H1 (cell line): ENCODE measurements at regions not wholly inside any gene's neighbourhood (a gene's known extent, or its start where the extent isn't known, plus 50 kb on each side); places are given as distances from the start of the nearest gene placed in this dataset.

ENCODE experiments used
- BACH1 ChIP-seq: IDR thresholded peaks from 2 replicates; pipeline ENCODE4 v1.6.1; 2012; ENCODE audit warnings: low read length, improper control_type of control experiment
- GTF2F1 ChIP-seq: IDR thresholded peaks from 2 replicates; pipeline ENCODE4 v1.6.1; 2012; ENCODE audit warnings: low read depth, low read length, improper control_type of control experiment, borderline replicate concordance
- RXRA ChIP-seq: IDR thresholded peaks from 2 replicates; pipeline ENCODE4 v1.6.1; 2011; ENCODE audit warnings: low read depth, mild to moderate bottlenecking, low read length, moderate library complexity; ENCODE audit not compliant: insufficient read depth
- TAF1 ChIP-seq: IDR thresholded peaks from 2 replicates; pipeline ENCODE4 v1.6.1; 2011; ENCODE audit warnings: mild to moderate bottlenecking, low read depth, low read length
- TCF12 ChIP-seq: IDR thresholded peaks from 2 replicates; pipeline ENCODE4 v1.6.1; 2011; ENCODE audit warnings: low read depth, mild to moderate bottlenecking, low read length
- TF ChIP-seq, protein P1 (sequence below): fragments of 300-600 bp; sonication (generic); IDR thresholded peaks from 2 replicates; pipeline ENCODE4 v1.7.1; 2012; ENCODE audit warnings: low read length, moderate library complexity, mild to moderate bottlenecking, inconsistent platforms; ENCODE audit not compliant: insufficient replicate concordance

DNA sequence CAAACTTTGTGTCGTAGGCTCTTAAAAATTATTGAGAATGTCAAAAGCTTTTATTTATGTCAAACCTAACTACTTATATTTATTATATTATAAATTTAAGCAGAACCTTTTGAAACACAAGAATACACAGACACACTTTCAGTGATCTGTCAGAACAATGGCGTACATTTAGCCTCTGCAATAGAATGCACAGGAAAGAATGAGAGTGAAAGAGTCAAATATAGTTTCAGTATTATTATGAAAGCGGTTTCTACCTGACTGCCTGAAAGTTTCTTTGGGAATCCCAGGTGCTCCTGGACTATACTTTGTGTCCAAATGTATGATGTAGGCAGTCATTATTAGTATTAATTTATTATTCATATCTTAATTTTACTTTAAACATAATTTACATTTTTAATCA, 872.0 kb upstream of the AGA start (continued):
- TF ChIP-seq, protein P1, sequence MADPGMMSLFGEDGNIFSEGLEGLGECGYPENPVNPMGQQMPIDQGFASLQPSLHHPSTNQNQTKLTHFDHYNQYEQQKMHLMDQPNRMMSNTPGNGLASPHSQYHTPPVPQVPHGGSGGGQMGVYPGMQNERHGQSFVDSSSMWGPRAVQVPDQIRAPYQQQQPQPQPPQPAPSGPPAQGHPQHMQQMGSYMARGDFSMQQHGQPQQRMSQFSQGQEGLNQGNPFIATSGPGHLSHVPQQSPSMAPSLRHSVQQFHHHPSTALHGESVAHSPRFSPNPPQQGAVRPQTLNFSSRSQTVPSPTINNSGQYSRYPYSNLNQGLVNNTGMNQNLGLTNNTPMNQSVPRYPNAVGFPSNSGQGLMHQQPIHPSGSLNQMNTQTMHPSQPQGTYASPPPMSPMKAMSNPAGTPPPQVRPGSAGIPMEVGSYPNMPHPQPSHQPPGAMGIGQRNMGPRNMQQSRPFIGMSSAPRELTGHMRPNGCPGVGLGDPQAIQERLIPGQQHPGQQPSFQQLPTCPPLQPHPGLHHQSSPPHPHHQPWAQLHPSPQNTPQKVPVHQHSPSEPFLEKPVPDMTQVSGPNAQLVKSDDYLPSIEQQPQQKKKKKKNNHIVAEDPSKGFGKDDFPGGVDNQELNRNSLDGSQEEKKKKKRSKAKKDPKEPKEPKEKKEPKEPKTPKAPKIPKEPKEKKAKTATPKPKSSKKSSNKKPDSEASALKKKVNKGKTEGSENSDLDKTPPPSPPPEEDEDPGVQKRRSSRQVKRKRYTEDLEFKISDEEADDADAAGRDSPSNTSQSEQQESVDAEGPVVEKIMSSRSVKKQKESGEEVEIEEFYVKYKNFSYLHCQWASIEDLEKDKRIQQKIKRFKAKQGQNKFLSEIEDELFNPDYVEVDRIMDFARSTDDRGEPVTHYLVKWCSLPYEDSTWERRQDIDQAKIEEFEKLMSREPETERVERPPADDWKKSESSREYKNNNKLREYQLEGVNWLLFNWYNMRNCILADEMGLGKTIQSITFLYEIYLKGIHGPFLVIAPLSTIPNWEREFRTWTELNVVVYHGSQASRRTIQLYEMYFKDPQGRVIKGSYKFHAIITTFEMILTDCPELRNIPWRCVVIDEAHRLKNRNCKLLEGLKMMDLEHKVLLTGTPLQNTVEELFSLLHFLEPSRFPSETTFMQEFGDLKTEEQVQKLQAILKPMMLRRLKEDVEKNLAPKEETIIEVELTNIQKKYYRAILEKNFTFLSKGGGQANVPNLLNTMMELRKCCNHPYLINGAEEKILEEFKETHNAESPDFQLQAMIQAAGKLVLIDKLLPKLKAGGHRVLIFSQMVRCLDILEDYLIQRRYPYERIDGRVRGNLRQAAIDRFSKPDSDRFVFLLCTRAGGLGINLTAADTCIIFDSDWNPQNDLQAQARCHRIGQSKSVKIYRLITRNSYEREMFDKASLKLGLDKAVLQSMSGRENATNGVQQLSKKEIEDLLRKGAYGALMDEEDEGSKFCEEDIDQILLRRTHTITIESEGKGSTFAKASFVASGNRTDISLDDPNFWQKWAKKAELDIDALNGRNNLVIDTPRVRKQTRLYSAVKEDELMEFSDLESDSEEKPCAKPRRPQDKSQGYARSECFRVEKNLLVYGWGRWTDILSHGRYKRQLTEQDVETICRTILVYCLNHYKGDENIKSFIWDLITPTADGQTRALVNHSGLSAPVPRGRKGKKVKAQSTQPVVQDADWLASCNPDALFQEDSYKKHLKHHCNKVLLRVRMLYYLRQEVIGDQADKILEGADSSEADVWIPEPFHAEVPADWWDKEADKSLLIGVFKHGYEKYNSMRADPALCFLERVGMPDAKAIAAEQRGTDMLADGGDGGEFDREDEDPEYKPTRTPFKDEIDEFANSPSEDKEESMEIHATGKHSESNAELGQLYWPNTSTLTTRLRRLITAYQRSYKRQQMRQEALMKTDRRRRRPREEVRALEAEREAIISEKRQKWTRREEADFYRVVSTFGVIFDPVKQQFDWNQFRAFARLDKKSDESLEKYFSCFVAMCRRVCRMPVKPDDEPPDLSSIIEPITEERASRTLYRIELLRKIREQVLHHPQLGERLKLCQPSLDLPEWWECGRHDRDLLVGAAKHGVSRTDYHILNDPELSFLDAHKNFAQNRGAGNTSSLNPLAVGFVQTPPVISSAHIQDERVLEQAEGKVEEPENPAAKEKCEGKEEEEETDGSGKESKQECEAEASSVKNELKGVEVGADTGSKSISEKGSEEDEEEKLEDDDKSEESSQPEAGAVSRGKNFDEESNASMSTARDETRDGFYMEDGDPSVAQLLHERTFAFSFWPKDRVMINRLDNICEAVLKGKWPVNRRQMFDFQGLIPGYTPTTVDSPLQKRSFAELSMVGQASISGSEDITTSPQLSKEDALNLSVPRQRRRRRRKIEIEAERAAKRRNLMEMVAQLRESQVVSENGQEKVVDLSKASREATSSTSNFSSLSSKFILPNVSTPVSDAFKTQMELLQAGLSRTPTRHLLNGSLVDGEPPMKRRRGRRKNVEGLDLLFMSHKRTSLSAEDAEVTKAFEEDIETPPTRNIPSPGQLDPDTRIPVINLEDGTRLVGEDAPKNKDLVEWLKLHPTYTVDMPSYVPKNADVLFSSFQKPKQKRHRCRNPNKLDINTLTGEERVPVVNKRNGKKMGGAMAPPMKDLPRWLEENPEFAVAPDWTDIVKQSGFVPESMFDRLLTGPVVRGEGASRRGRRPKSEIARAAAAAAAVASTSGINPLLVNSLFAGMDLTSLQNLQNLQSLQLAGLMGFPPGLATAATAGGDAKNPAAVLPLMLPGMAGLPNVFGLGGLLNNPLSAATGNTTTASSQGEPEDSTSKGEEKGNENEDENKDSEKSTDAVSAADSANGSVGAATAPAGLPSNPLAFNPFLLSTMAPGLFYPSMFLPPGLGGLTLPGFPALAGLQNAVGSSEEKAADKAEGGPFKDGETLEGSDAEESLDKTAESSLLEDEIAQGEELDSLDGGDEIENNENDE: no peak
- no peak for TF ChIP-seq TAF1
- TF ChIP-seq RXRA: no peak
- no peak for TF ChIP-seq GTF2F1
- no peak for TF ChIP-seq BACH1
- no peak for TF ChIP-seq TCF12
